Ovary (tissue), 7 donors: ENCODE measurements at regions not wholly inside any gene's neighbourhood (a gene's known extent, or its start where the extent isn't known, plus 50 kb on each side); places are given as distances from the start of the nearest gene placed in this dataset.

Experiments used
- DNase-seq, 5 donors: peaks; one replicate each; pipeline ENCODE4 v3.0.0-alpha.2; 2019 to 2020
- H3K27ac ChIP-seq, 2 donors: fragments of 200-600 bp; one replicate each; pipeline versions ENCODE4 v1.5.1 to v1.8.0; 2019 to 2022
- H3K27me3 ChIP-seq: fragments of 200-600 bp; one replicate; pipeline ENCODE4 v1.8.0; 2022
- H3K36me3 ChIP-seq: fragments of 200-600 bp; sonication (generic); one replicate; pipeline ENCODE4 v1.5.1; 2019
- H3K4me1 ChIP-seq: one replicate; pipeline ENCODE4 v1.8.1; 2013; ENCODE audit warnings: mild to moderate bottlenecking, moderate library complexity; ENCODE audit not compliant: insufficient read depth
- H3K4me3 ChIP-seq: fragments of 200-600 bp; sonication (generic); one replicate; pipeline ENCODE4 v1.5.1; 2017
- H3K9me3 ChIP-seq, 2 donors: fragments of 200-600 bp in 1 of 2; sonication (generic) in 1 of 2; one replicate each; pipeline versions ENCODE4 v1.5.1 to v1.8.1; 2013 to 2019; ENCODE audit warnings: mild to moderate bottlenecking in 1 of 2, moderate library complexity in 1 of 2
- EP300 ChIP-seq: sonication (generic); formaldehyde crosslinking; IDR thresholded peaks from one replicate; pipeline ENCODE4 v1.6.1; 2017; ENCODE audit warnings: antibody characterized with exemption
- POLR2A ChIP-seq: fragments of 450-650 bp; IDR thresholded peaks from one replicate; pipeline ENCODE4 v1.6.1; 2017; ENCODE audit warnings: antibody characterized with exemption, mild to moderate bottlenecking, moderate library complexity
- WGBS, 3 donors: extraction: QIAGEN DNeasy Blood & Tissue Kit in 1 of 3; methylation state at CpG; one replicate each; pipeline versions ENCODE4 v1.1.5 to v1.1.7; 2013 to 2017; 5-methylcytosine and 5-hydroxymethylcytosine counted together
- intact Hi-C, 4 donors: fragments of 100-400 bp; cut with DNase I; formaldehyde crosslinking; loops; one replicate each; pipeline versions ENCODE4 v1.11.0 to v1.15.1; 2022 to 2023
- TF ChIP-seq, protein P1 (sequence below), 3 donors: fragments of 450-650 bp in 2 of 3; fragments of 200-600 bp in 1 of 3; IDR thresholded peaks; one replicate each; pipeline versions ENCODE4 v1.5.1 to v1.8.0; 2016 to 2022; ENCODE audit warnings: antibody characterized with exemption in 3 of 3, mild to moderate bottlenecking in 1 of 3
- donor health status: DM: no; HTN: no; CAD: no; lungs with moderate emphysema.
- donor health status: DM: no; HTN: no; CAD: no.
- donor health status: Bipolar disorder and iron deficiency.
- donor health status: DM: no; HTN: no; CAD: no.
- donor health status: DM: yes; HTN: yes; CAD: no.

DNA sequence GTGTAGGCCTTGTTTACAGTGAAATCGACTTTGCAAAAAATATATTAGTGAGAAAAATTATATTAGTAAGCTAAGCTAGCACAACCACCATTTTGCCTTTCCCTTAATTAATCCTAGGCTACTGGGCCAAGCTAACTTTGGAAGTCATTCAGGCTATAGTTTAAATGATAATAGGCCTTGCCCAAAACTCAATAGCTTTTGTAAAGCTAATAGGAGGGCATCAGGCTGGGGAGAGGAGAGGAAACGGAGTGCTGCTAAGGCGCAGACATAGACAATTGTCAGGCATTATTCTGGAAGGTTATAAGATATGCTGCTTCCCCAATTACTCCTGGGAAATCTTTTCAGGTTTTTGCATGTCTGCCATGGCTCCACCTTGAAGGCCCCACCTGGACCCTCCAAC is 1286.0 kb downstream of the NSUN3 start:
- no peak for DNase-seq
- H3K36me3 ChIP-seq, result no peaks in the 10 kb centered on the region
- H3K4me3 ChIP-seq, result no peak overlapping the region
- no peak overlapping the region for H3K27ac ChIP-seq
- H3K9me3 ChIP-seq, result no peaks in the 10 kb centered on the region
- 91 to 97% (median 94%) methylated on average over 3 of the region's 3 CpGs for WGBS, 3 donors
- no peaks in the 10 kb centered on the region for H3K4me1 ChIP-seq
- H3K27me3 ChIP-seq, result peaks cover 7% of the 10 kb centered on the region
- intact Hi-C loops, result no loop called here
- TF ChIP-seq EP300 (no peak), POLR2A (no peak)
- TF ChIP-seq, protein P1, sequence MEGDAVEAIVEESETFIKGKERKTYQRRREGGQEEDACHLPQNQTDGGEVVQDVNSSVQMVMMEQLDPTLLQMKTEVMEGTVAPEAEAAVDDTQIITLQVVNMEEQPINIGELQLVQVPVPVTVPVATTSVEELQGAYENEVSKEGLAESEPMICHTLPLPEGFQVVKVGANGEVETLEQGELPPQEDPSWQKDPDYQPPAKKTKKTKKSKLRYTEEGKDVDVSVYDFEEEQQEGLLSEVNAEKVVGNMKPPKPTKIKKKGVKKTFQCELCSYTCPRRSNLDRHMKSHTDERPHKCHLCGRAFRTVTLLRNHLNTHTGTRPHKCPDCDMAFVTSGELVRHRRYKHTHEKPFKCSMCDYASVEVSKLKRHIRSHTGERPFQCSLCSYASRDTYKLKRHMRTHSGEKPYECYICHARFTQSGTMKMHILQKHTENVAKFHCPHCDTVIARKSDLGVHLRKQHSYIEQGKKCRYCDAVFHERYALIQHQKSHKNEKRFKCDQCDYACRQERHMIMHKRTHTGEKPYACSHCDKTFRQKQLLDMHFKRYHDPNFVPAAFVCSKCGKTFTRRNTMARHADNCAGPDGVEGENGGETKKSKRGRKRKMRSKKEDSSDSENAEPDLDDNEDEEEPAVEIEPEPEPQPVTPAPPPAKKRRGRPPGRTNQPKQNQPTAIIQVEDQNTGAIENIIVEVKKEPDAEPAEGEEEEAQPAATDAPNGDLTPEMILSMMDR (IDR thresholded peaks at IDR 0.05), result no peak

DNA sequence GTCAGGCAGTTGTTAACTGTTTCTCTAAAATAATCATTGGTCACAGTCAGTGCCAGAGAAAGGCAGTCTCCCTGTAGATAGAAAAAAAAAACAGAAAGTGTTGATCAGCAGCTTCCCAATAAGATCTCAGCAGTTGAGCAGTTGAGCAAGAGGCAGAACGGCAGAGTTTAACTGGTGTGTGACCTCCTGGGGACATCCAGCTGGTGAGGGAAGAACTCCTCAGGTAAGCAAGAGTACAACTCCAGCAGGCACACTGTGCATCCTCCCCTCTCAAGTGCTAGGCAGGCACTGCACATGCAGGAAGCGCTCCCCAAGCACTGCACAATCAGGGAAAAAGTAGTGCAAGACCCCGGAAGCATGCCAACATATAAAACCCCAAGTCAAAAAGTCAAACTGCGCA is 1287.2 kb downstream of the NSUN3 start:
- no peaks in the 10 kb centered on the region for H3K4me1 ChIP-seq
- no peak overlapping the region for H3K27ac ChIP-seq
- TF ChIP-seq, protein P1 (IDR thresholded peaks at IDR 0.05), result no peak
- TF ChIP-seq EP300, result no peak
- no peak for TF ChIP-seq POLR2A
- peaks cover 7% of the 10 kb centered on the region for H3K27me3 ChIP-seq
- no peak overlapping the region for H3K4me3 ChIP-seq
- H3K36me3 ChIP-seq, result no peaks in the 10 kb centered on the region
- DNase-seq, result no peak
- intact Hi-C loops, result no loop called here
- WGBS, 3 donors, result 87 to 93% (median 90%) methylated on average over 4 of the region's 4 CpGs
- H3K9me3 ChIP-seq, result no peaks in the 10 kb centered on the region

DNA sequence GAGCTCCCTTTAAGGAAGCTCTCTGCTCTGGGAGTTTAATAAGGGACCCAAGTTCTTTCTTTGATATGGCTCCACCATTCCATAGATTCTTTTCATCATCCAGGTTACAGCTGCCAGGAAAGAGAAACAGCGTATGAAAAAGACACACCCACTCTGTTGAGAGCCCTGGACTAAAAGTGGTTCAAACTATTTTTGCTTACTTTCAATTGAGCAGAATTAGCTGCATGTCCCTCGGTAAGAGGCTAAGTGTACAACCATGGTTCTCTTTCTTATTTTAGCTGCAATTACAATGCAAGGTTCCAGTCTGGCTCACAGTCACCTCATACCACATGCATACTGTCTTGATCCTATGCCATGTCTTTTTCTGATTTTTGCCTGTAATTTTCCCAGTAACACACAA is 1288.3 kb downstream of the NSUN3 start:
- no peak overlapping the region for H3K27ac ChIP-seq
- WGBS, 3 donors, result 58 to 84% (median 66%) methylated on average over 2 of the region's 2 CpGs
- no peaks in the 10 kb centered on the region for H3K9me3 ChIP-seq
- no peak for DNase-seq
- H3K4me1 ChIP-seq, result no peaks in the 10 kb centered on the region
- no peak overlapping the region for H3K4me3 ChIP-seq
- H3K36me3 ChIP-seq, result no peaks in the 10 kb centered on the region
- TF ChIP-seq EP300 (no peak), POLR2A (no peak)
- TF ChIP-seq, protein P1 (IDR thresholded peaks at IDR 0.05), result no peak
- peaks cover 4% of the 10 kb centered on the region for H3K27me3 ChIP-seq
- intact Hi-C loops, result no loop called here

DNA sequence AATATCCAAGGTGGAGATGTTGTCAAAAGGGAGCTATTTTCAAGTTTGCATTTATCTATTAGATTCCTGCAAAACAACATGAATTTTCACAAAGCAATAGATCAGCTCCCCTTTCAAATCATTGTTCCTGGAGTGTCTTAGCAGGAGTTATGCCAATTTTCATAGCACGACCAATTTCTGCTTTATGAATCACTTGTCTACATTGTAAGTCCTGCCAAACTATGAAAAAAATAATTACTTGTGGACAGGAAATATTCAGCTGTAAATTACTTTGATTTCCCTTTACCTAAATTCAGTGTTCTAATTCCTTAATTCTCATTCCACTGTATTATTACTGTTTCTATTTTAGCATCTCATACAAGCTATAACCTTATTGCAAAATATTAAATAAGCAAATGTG is 1289.6 kb downstream of the NSUN3 start:
- TF ChIP-seq POLR2A (no peak), EP300 (no peak)
- TF ChIP-seq, protein P1 (IDR thresholded peaks at IDR 0.05), result no peak
- H3K36me3 ChIP-seq, result no peaks in the 10 kb centered on the region
- DNase-seq, result no peak
- no peak overlapping the region for H3K4me3 ChIP-seq
- H3K4me1 ChIP-seq, result no peaks in the 10 kb centered on the region
- no peaks in the 10 kb centered on the region for H3K27me3 ChIP-seq
- intact Hi-C loops, result no loop called here
- no peaks in the 10 kb centered on the region for H3K9me3 ChIP-seq
- 15 to 26% (median 23%) methylated on average over 1 of the region's 1 CpG for WGBS, 3 donors
- no peak overlapping the region for H3K27ac ChIP-seq

DNA sequence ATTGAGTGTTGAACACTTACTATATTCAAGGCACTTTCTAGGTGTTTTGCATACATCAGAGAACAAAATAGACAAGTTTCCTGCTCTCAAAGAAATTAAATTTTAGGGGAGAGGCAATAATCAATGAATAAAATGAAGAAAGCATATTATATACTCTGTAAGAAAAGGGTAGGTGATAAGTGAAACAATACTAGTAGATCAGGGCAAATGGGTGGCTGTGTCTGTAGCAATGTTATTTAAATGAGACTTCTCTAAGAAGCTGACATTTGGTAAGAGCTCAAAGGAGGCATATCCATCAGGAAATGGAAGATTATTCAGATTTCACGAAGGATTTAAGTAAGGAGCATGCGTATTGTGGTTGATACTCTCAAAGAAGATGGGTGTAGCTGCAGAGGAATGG is 1291.6 kb downstream of the NSUN3 start:
- no peak for TF ChIP-seq POLR2A
- no peak for TF ChIP-seq EP300
- TF ChIP-seq, protein P1 (IDR thresholded peaks at IDR 0.05), result no peak
- no peak overlapping the region for H3K4me3 ChIP-seq
- intact Hi-C loops, result no loop called here
- WGBS, 3 donors, result 82 to 95% (median 92%) methylated on average over 2 of the region's 2 CpGs
- no peak for DNase-seq
- no peaks in the 10 kb centered on the region for H3K4me1 ChIP-seq
- no peaks in the 10 kb centered on the region for H3K27me3 ChIP-seq
- no peak overlapping the region for H3K27ac ChIP-seq
- no peaks in the 10 kb centered on the region for H3K36me3 ChIP-seq
- H3K9me3 ChIP-seq, result no peaks in the 10 kb centered on the region
